ENCODE measurements at regions not wholly inside any gene's neighbourhood (a gene's known extent, or its start where the extent isn't known, plus 50 kb on each side); places are given as distances from the start of the nearest gene placed in this dataset.

DNA sequence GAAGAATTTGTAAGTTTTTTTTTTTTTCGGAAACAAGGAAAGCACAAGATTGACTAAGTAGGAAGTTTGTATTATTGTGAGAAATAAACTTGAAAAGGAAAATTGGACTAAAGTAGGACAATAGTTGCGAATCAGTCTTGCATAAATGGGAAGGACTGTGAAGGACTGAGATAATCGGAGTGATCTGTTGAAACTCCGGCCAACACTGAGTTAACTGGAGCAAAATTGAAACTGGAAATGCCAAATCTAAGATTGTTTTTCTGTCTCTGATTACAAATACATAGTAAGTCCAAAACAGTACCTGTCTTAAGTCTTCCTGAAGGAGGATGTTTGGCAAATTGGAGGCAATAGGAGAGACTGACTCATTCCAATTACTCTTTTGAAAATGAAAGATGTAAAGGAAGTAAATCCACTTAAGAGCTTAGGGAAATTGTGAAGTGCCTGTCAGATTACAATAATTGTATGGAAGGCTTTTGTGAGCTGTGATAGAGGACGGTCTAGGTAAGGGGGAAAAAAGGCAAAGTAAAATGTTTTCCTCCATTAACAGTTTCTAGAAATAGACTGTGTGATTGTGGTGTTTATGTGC lies 204.9 kb upstream of the CYRIA start:
- peak; percentile 84 for FAIRE-seq
- no peak for TF ChIP-seq CTCF (IDR thresholded peaks at IDR 0.05; ENCODE audit: insufficient read depth, missing control alignments)
- DNase-seq (ENCODE audit: insufficient read length, low spot score), result no peak

- TF ChIP-seq CTCF (IDR thresholded peaks at IDR 0.05; ENCODE audit: insufficient read depth, missing control alignments), result no peak
- FAIRE-seq (no peak), DNase-seq (ENCODE audit: insufficient read length, low spot score) (no peak)
Measured at GRCh38 chr2:16869711-16870110, 204.1 kb upstream of the CYRIA start.

GRCh38 chr2:16862471-16862870 lies 196.8 kb upstream of the CYRIA start:
- no peak for TF ChIP-seq CTCF (IDR thresholded peaks at IDR 0.05; ENCODE audit: insufficient read depth, missing control alignments)
- no peak for DNase-seq (ENCODE audit: insufficient read length, low spot score)
- no peak for FAIRE-seq

- no peak for TF ChIP-seq CTCF (IDR thresholded peaks at IDR 0.05; ENCODE audit: insufficient read depth, missing control alignments)
- DNase-seq (ENCODE audit: insufficient read length, low spot score) (no peak), FAIRE-seq (peak; percentile 58)
Measured at GRCh38 chr2:16861530-16861929, 195.9 kb upstream of the CYRIA start.

- FAIRE-seq, result no peak
- TF ChIP-seq CTCF (IDR thresholded peaks at IDR 0.05; ENCODE audit: insufficient read depth, missing control alignments), result no peak
- no peak for DNase-seq (ENCODE audit: insufficient read length, low spot score)
Measured at GRCh38 chr2:16861111-16861510, 195.5 kb upstream of the CYRIA start.

GRCh38 chr2:16860627-16861026 lies 195.0 kb upstream of the CYRIA start:
- TF ChIP-seq CTCF (IDR thresholded peaks at IDR 0.05; ENCODE audit: insufficient read depth, missing control alignments), result no peak
- DNase-seq (ENCODE audit: insufficient read length, low spot score) (no peak), FAIRE-seq (no peak)

- no peak for FAIRE-seq
- TF ChIP-seq CTCF (IDR thresholded peaks at IDR 0.05; ENCODE audit: insufficient read depth, missing control alignments), result no peak
- DNase-seq (ENCODE audit: insufficient read length, low spot score), result no peak
Measured at GRCh38 chr2:16855183-16855582, 189.5 kb upstream of the CYRIA start.
